ENCODE measurements at regions not wholly inside any gene's neighbourhood (a gene's known extent, or its start where the extent isn't known, plus 50 kb on each side); places are given as distances from the start of the nearest gene placed in this dataset.

GRCh38 chr13:111638233-111638632 is 317.8 kb downstream of the TEX29 start:
- H2BK5ac ChIP-seq (ENCODE audit: insufficient read length, low read length): no peak overlapping the region
- no peak overlapping the region for H2BK20ac ChIP-seq (ENCODE audit: low read depth, low read length, poor library complexity, severe bottlenecking)
- H3K56ac ChIP-seq (ENCODE audit: insufficient read length, low read depth, low read length): no peak overlapping the region
- no peak overlapping the region for H3K4me2 ChIP-seq (ENCODE audit: insufficient read depth, insufficient read length, low read length)
- no peaks in the 10 kb centered on the region for H3K79me1 ChIP-seq (ENCODE audit: insufficient read depth, low read depth, low read length, poor library complexity, severe bottlenecking)
- H3K27me3 ChIP-seq (ENCODE audit: insufficient read depth, low read length): no peaks in the 10 kb centered on the region
- Mint-ChIP-seq H3K27ac (no peak overlapping the region), H3K4me3 (no peak overlapping the region), H3K9me3 (peaks cover 0 to 3% of the 10 kb centered on the region in 2 experiments; a peak in 1 of 5 replicates), H3K36me3 (ENCODE audit: insufficient read depth in 1 of 3, low read depth in 3 of 3) (no peaks in the 10 kb centered on the region), H3K27me3 (ENCODE audit: low read depth) (peaks cover 5% of the 10 kb centered on the region), H3K4me1 (peaks cover 45 to 52% of the 10 kb centered on the region in 2 experiments)
- no peak overlapping the region for H3K23ac ChIP-seq (ENCODE audit: insufficient read length, low read depth, low read length)
- TF ChIP-seq CTCF (conservative IDR thresholded peaks at IDR 0.05): no peak
- H2BK120ac ChIP-seq (ENCODE audit: low read depth, low read length, poor library complexity, severe bottlenecking): no peak overlapping the region
- no peak overlapping the region for H2BK12ac ChIP-seq (ENCODE audit: insufficient read length, low read depth, low read length)
- H3K79me2 ChIP-seq (ENCODE audit: insufficient read depth, low read length): no peaks in the 10 kb centered on the region
- H3K4ac ChIP-seq (ENCODE audit: low read depth, low read length): no peak overlapping the region
- peak; percentile 2 for DNase-seq
- H3T11ph ChIP-seq (ENCODE audit: low read length): no peak overlapping the region
- peaks cover 10% of the 10 kb centered on the region; the same call in 1 of the 2 replicates for H3K4me1 ChIP-seq (ENCODE audit: insufficient read depth, low read length)
- no peak overlapping the region for H3K18ac ChIP-seq (ENCODE audit: insufficient read length, low read depth, low read length)
- no peak overlapping the region for H3K27ac ChIP-seq (ENCODE audit: insufficient read length, low read depth, low read length)
- H3K14ac ChIP-seq (ENCODE audit: insufficient read depth, low read length): no peak overlapping the region
- H4K8ac ChIP-seq (replicated peaks; ENCODE audit: insufficient read length, low read depth, low read length): no peak overlapping the region
- H3K23me2 ChIP-seq (ENCODE audit: insufficient read length, low read depth, low read length, poor library complexity, severe bottlenecking): peaks cover 3% of the 10 kb centered on the region
- H3K9ac ChIP-seq (ENCODE audit: extremely low read depth, insufficient read length, low read length): no peak overlapping the region
- no peak overlapping the region for H4K5ac ChIP-seq (ENCODE audit: insufficient read length, low read depth, low read length)
- no peak overlapping the region for H4K91ac ChIP-seq (ENCODE audit: insufficient read length, low read depth, low read length)
- WGBS (ENCODE audit: extremely low coverage, insufficient read length, low lambda C conversion rate): no CpG with 5 or more reads among the region's 1 CpG
- H4K20me1 ChIP-seq (ENCODE audit: control insufficient read depth, insufficient read depth, insufficient read length): no peaks in the 10 kb centered on the region
- H3K9me3 ChIP-seq (ENCODE audit: control insufficient read depth, low read depth, low read length): no peaks in the 10 kb centered on the region
- H2AFZ ChIP-seq (ENCODE audit: low read length): no peak overlapping the region
- H2AK5ac ChIP-seq (ENCODE audit: insufficient read length, low read length): no peak overlapping the region
- H2BK15ac ChIP-seq (ENCODE audit: low read depth, low read length): no peak overlapping the region
